ENCODE measurements at regions not wholly inside any gene's neighbourhood (a gene's known extent, or its start where the extent isn't known, plus 50 kb on each side); places are given as distances from the start of the nearest gene placed in this dataset.

DNA sequence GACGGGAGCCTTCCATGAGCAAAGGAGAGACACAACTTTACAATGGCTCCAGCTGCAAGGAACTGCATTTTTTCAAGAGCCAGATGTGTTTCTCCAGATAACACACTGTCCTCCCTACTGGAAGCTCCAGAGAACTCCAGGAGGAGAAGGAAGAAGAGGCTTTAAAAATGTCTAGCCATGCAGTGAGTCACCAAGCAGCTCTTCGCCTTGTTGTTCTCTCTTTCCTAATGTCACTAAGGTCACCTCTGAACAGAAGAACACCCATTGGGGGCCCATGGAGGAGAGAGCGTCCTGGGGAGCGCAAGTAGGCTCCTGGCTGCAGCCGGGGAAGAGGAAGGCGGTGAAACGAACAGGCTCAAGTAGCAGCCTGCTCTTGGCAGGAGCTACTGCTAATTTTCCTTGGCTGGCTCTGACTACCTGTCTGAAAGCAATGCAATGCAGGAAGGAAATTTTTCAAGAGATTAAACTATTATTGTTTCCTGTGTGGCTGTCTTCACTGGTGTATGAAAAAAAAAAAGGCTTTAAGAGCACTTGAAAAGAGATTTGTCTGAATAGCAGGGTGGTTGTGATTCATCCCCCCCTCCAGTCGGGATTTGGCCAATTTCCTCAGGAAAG lies 321.9 kb downstream of the SETD4 start:
- TF ChIP-seq, protein P1, sequence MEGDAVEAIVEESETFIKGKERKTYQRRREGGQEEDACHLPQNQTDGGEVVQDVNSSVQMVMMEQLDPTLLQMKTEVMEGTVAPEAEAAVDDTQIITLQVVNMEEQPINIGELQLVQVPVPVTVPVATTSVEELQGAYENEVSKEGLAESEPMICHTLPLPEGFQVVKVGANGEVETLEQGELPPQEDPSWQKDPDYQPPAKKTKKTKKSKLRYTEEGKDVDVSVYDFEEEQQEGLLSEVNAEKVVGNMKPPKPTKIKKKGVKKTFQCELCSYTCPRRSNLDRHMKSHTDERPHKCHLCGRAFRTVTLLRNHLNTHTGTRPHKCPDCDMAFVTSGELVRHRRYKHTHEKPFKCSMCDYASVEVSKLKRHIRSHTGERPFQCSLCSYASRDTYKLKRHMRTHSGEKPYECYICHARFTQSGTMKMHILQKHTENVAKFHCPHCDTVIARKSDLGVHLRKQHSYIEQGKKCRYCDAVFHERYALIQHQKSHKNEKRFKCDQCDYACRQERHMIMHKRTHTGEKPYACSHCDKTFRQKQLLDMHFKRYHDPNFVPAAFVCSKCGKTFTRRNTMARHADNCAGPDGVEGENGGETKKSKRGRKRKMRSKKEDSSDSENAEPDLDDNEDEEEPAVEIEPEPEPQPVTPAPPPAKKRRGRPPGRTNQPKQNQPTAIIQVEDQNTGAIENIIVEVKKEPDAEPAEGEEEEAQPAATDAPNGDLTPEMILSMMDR (tag by site-specific recombination; IDR thresholded peaks at IDR 0.05): no peak
- TF ChIP-seq OVOL3 (tag by site-specific recombination; IDR thresholded peaks at IDR 0.05) (no peak), ZNF335 (tag by site-specific recombination; conservative IDR thresholded peaks at IDR 0.05) (no peak), SETDB1 (IDR thresholded peaks at IDR 0.05; ENCODE audit: insufficient read length, low read length) (no peak), ZNF146 (tag by site-specific recombination; IDR thresholded peaks at IDR 0.05) (no peak), BCL11A (tag by site-specific recombination; IDR thresholded peaks at IDR 0.05; ENCODE audit: low read depth) (no peak), ZNF157 (tag by site-specific recombination; IDR thresholded peaks at IDR 0.05) (no peak), ZBTB8A (tag by site-specific recombination; IDR thresholded peaks at IDR 0.05) (no peak), ZBTB21 (tag by site-specific recombination; IDR thresholded peaks at IDR 0.05) (no peak), ZNF660 (tag by site-specific recombination; IDR thresholded peaks at IDR 0.05) (no peak)

All from HEK293 (cell line).